Fibroblast of the aortic adventitia (primary cell): ENCODE measurements at regions not wholly inside any gene's neighbourhood (a gene's known extent, or its start where the extent isn't known, plus 50 kb on each side); places are given as distances from the start of the nearest gene placed in this dataset.
A peak's percentile ranks its signal among the peaks of the same experiment; 100 is the strongest.

Experiments
- DNase-seq: peaks from one replicate; pipeline ENCODE4 v3.0.0-alpha.2; 2010; ENCODE audit warnings: low read depth
- H3K4me3 ChIP-seq: 2 replicates; pipeline ENCODE4 v1.5.1; 2011; ENCODE audit warnings: low read depth, mild to moderate bottlenecking, control low read depth, low read length, moderate library complexity
- CTCF ChIP-seq: IDR thresholded peaks from 2 replicates; pipeline ENCODE4 v1.5.1; 2011; ENCODE audit warnings: mild to moderate bottlenecking, low read length, control low read depth, inconsistent platforms; ENCODE audit not compliant: insufficient read depth

GRCh38 chr17:63165400-63165799 is 199.4 kb downstream of the TANC2 start:
- no peak for TF ChIP-seq CTCF
- no peak for DNase-seq
- no peak overlapping the region for H3K4me3 ChIP-seq

- H3K4me3 ChIP-seq, result no peak overlapping the region
- peak; percentile 52 for DNase-seq
- TF ChIP-seq CTCF, result no peak
Observed at GRCh38 chr17:63170795-63171194, 204.8 kb downstream of the TANC2 start.

GRCh38 chr17:63171428-63172393 is 205.7 kb downstream of the TANC2 start:
- DNase-seq, result peak; percentile 76
- no peak for TF ChIP-seq CTCF
- H3K4me3 ChIP-seq, result no peak overlapping the region

- no peak overlapping the region for H3K4me3 ChIP-seq
- no peak for TF ChIP-seq CTCF
- no peak for DNase-seq
Observed at GRCh38 chr17:63173450-63173849, 207.4 kb downstream of the TANC2 start.

GRCh38 chr17:63173903-63174302 is 207.9 kb downstream of the TANC2 start:
- no peak for TF ChIP-seq CTCF
- no peak overlapping the region for H3K4me3 ChIP-seq
- no peak for DNase-seq

GRCh38 chr17:63178530-63178929 is 212.5 kb downstream of the TANC2 start:
- H3K4me3 ChIP-seq, result no peak overlapping the region
- peak; percentile 66 for DNase-seq
- no peak for TF ChIP-seq CTCF
